OCI-LY3 (cell line): ENCODE measurements at regions not wholly inside any gene's neighbourhood (a gene's known extent, or its start where the extent isn't known, plus 50 kb on each side); places are given as distances from the start of the nearest gene placed in this dataset.

Source experiments
- CTCF ChIP-seq: fragments of 200-600, 300-600 bp; sonication (generic); IDR thresholded peaks from 2 replicates; pipeline ENCODE4 v1.5.1; 2014; ENCODE audit warnings: antibody characterized with exemption, low read length, low read depth
- EZH2phosphoT487 ChIP-seq: fragments of 200-600 bp; shearing (Covaris generic); IDR thresholded peaks from 2 replicates; pipeline ENCODE4 v1.6.1; 2018; ENCODE audit warnings: antibody characterized with exemption, mixed run types, low read depth

GRCh38 chr6:168737014-168737413, 296.0 kb downstream of the SMOC2 start:
- TF ChIP-seq EZH2phosphoT487: no peak
- no peak for TF ChIP-seq CTCF
